NCI-H1105 treated with DMSO at 0.1 percent for 48 hours (cell line): ENCODE measurements at regions not wholly inside any gene's neighbourhood (a gene's known extent, or its start where the extent isn't known, plus 50 kb on each side); places are given as distances from the start of the nearest gene placed in this dataset.

ENCODE experiments used
- DNase-seq: peaks from one replicate; lab custom pipeline; 2025; lab: John Stamatoyannopoulos, UW

- DNase-seq: no peak
These were observed 110.5 kb upstream of the HABP2 start for GRCh38 chr10:113442336-113442735.

- DNase-seq: no peak
These were observed 109.5 kb upstream of the HABP2 start for GRCh38 chr10:113443141-113443925.

GRCh38 chr10:113444766-113445365 is 108.0 kb upstream of the HABP2 start:
- DNase-seq: no peak

- no peak for DNase-seq
These were observed 107.1 kb upstream of the HABP2 start for GRCh38 chr10:113445736-113446135.

- no peak for DNase-seq
These were observed 106.1 kb upstream of the HABP2 start for GRCh38 chr10:113446739-113447138.

- DNase-seq: no peak
These were observed 105.6 kb upstream of the HABP2 start for GRCh38 chr10:113447278-113447677.

GRCh38 chr10:113449006-113449695 is 103.7 kb upstream of the HABP2 start:
- DNase-seq: no peak

GRCh38 chr10:113450046-113450804 is 102.6 kb upstream of the HABP2 start:
- DNase-seq: no peak

- no peak for DNase-seq
These were observed 101.9 kb upstream of the HABP2 start for GRCh38 chr10:113450906-113451305.

GRCh38 chr10:113452146-113452845 is 100.6 kb upstream of the HABP2 start:
- DNase-seq: no peak

- no peak for DNase-seq
These were observed 99.5 kb upstream of the HABP2 start for GRCh38 chr10:113453351-113453750.

- DNase-seq: peak; percentile 30
These were observed 98.4 kb upstream of the HABP2 start for GRCh38 chr10:113454341-113455061.

- DNase-seq: no peak
These were observed 96.9 kb upstream of the HABP2 start for GRCh38 chr10:113455947-113456346.

GRCh38 chr10:113456741-113457140 is 96.1 kb upstream of the HABP2 start:
- DNase-seq: no peak

GRCh38 chr10:113457408-113457807 is 95.4 kb upstream of the HABP2 start:
- no peak for DNase-seq

- DNase-seq: no peak
These were observed 94.4 kb upstream of the HABP2 start for GRCh38 chr10:113458451-113458850.

GRCh38 chr10:113458944-113459343 is 93.9 kb upstream of the HABP2 start:
- DNase-seq: no peak

- DNase-seq: no peak
These were observed 93.1 kb upstream of the HABP2 start for GRCh38 chr10:113459626-113460280.

- DNase-seq: no peak
These were observed 89.8 kb upstream of the HABP2 start for GRCh38 chr10:113463083-113463482.

GRCh38 chr10:113463777-113464176 is 89.1 kb upstream of the HABP2 start:
- DNase-seq: no peak

GRCh38 chr10:113469796-113470195 is 83.1 kb upstream of the HABP2 start:
- DNase-seq: no peak
